NCI-H1694 treated with DMSO at 0.1 percent for 48 hours (cell line): ENCODE measurements at regions not wholly inside any gene's neighbourhood (a gene's known extent, or its start where the extent isn't known, plus 50 kb on each side); places are given as distances from the start of the nearest gene placed in this dataset.
"Not testable (repeated sequence)": the region's sequence is repeated elsewhere in the genome, so short reads cannot be mapped to it uniquely, and the experiment has no call there.

Source experiments
- DNase-seq: peaks from one replicate; lab custom pipeline; 2025; lab: John Stamatoyannopoulos, UW

DNA sequence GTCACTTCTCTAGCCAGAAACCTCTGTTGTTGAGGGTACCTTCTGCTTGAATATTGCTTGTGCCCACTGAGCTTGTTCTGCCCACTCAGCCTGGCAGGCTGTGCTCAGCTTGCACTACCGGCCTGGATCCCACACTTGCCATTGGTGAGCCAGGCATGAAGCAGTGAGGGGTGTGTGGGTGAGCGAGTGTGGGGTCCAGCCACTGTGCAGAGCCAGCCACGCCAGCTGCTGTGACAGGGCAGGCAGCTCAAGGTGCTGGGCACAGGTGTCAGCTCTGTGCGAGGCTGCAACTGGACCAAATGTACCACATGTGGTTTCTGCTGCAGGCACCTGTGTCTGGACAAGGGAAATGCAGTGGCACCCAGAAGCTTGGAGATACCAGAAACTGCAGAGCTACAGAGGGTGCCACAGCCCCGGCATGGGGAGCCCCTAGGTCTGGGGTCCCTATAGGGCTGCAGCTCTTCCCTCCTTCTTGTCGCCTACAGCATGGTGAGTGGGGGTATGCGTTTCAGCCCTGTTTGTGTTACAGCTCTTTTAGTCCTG is 305.1 kb upstream of the RIOK2 start:
- DNase-seq, result no peak

DNA sequence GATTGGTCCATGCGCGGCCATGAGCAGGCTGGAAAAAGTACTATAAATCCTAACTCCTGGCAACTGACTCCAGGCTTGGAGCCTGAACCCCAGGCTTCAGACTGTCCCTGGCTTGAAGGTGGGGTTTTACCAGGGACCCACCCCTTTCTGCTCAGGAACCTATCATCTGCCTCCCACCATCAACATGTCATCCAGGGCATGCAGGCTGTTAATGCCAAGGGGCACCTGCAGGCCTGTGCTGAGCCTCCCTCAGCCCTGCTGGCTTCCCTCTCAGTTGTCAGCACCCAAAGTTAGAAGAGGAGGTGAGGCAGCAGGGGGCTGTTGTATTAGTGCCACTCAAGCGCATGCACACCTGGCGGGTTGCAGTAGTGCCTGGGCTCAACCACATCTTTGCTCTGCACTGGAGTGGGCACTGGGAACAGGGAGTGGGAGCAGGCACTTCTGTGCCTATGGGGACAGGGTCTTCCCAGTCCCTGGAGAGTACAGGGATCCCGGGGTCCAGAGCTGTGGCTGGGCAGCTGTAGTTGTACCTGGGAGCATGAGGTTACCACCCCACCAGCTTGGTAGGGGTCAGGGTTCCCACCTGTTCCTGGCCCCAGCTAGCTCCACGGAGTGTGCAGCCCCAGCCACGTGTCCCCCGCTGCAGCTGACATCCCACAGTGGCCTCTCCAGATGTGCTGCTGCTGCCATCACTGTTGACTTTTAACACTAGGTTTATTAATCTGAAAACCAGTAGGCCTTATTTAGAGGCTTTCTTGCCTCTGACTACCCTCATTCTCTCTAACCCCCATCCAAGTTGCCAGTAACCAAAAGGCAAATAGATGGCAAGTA is 306.2 kb upstream of the RIOK2 start:
- no peak for DNase-seq

DNA sequence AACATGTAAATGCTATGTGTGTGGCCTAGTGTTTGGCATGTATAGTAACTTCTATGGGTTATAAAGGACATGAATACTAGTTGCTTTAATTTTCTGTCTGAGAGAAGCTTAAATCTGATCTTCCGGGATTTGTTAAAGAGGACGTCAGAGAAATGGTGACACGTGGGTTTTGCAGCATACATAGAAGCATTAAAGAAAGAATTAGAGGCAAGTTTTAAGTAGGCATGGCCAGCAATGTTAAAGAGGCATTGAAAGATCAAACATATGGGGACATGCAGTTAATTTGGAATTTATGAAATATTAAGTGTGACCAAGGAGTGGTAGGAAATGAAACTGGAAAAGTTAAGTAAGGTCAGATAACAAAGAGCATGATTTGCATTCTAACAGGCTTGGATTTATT is 311.4 kb upstream of the RIOK2 start:
- DNase-seq, result no peak

DNA sequence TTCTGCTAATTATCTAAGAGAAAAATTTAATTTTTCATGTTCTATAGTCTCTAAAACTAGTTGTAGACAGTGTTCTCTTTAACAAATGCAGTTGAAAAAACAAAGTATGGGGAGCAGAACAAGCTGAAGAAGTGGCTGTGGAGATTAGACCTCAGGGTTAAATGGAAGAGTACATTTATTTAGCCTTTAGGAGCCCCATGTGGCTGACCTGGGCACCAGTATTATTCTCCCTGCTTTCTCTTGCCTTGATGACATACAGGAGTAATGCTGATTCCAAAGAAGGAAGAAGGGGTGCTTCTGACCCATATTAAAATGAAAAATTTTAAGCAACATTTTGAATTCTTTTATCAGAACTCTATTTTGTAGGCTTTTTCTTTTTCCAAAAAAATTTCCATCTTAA is 312.3 kb upstream of the RIOK2 start:
- DNase-seq, result no peak

DNA sequence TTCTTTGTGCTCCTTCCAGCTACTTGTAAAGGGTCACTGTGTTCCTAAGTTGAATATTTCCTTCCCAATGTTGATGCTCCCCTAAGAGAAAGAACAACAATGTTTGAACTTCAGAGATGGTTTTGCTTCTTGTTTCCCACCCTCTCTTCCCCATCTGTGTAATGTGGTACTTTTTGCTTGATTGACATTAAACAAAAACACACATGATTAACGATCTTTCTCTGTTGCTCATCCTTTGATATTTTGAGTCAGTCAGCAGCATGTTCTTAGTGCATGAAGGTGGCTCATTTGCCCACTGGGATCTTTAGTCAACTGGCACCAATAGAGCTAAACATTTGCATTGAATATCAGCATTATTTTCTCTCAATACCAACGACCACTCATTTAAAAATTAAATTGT is 313.0 kb upstream of the RIOK2 start:
- DNase-seq, result no peak

DNA sequence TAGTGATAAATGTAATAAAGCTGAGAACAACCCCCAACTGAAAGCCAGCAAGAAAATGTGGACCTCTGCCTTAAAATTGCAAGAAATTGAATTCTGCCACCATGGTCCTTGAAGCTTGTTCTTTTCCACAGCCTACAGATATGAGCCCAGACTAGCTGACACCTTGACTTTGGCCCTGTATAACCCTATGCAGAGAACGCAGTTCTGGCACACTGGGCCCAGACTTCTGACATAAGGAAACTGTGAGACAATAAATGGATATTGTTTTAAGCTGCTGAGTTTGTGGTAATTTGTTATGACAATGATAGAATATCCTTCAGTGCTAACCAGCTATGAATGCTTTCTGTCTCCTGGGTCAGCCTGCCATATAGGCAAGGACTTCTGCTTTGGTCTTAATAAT is 315.6 kb upstream of the RIOK2 start:
- no peak for DNase-seq

DNA sequence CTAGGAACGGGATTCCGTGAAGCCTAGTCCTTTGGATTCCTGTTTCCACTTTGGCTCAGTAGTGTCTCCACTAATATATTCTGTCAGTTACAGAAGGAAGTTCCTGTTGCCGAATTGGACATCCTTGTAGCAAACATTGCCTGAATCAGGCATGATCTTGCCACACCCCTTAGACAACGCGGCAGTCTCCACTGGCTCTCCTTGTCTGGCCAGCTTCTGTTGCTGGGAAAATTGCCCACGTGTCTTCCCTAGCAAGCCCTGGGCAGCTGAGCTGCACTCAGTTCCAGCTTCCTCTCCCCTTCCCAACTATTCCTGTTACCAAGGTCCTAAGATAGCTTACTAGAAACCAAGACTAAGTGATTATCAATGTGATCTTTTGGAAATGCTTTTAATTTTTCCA is 316.6 kb upstream of the RIOK2 start:
- DNase-seq, result no peak

DNA sequence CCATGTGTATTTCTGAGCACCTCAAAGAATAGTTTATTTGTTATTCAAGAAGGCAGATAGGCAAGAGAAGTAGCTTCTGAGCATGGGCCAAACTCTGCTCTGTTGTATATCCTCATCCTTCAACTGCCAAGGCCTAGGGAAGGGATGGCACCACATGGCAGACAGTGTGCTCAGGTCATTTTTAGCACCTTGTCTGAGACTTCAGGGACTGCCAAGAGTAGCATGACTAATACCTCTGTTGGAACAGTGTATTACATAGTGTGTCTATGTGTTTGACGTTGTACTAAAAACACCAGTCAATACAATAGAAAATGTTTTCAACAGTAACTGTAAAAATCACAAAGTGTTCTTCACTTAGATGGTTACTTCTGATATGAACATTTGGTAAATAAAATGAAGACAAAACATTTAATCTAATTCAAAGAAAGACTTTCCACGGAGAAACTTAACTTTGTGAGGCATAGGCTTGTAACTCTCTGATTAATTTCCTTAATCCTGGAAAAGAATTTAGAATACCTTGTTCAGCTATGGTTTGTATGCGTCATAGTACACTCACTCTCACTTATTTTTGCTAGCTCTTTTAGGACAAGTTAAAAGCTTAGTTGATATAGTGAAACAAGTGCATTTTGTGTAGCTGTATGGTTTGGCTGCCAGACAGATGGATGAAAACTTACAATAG is 318.4 kb upstream of the RIOK2 start:
- no peak for DNase-seq

DNA sequence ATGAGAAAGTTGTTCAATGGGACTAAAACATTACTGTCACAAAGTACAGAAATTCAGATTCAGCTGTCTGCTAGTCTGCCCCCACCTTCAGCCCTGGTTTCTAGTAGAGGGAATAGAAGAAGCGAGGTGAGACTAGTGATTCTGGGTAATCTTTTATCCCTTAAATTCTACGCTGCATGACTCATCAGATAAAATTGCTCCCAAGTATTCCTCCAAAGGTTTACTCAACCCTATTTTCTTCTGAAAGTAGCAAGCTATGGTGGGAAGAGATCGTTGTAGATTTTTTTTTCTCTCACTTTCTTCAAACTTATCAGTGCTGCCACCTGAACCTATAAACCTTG is 318.9 kb upstream of the RIOK2 start:
- no peak for DNase-seq

DNA sequence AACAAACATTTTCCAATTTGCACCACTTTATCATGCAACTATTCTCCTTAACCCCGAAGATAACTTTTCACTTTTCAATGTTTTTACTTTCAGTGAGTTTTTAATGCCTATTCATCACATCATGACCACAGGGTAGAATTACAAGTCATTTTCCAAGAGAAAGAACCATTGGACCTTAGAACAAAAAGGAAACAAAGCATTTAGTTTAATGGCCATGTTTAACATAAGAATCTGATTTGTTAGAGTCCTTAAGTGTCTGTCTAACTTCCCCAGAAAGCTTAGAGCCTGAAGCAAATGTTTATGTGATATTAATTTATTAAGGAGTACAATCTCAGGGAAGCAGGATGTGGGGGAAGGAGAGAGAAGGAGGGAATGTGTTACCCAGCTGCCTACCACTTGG is 325.8 kb upstream of the RIOK2 start:
- DNase-seq, result no peak

DNA sequence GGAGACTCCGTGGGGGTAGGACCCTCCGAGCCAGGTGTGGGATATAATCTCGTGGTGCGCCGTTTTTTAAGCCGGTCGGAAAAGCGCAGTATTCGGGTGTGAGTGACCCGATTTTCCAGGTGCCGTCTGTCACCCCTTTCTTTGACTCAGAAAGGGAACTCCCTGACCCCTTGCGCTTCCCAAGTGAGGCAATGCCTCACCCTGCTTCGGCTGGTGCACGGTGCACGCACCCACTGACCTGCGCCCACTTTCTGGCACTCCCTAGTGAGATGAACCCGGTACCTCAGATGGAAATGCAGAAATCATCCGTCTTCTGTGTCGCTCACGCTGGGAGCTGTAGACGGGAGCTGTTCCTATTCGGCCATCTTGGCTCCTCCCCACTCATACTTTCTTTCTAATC is 336.5 kb upstream of the RIOK2 start:
- not testable (repeated sequence) for DNase-seq

DNA sequence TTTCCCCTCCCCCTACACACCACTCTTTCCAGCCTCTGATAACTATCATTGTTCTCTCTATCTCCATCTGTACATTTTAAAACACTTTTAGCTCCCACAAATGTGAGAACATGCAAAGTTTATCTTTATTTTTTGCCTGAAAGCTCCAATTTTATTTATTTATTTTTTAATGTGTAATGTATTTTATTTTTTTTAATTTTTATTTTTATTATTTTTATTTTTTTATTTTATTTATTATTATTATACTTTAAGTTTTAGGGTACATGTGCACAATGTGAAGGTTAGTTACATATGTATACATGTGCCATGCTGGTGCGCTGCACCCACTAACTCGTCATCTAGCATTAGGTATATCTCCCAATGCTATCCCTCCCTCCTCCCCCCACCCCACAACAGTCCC is 340.3 kb upstream of the RIOK2 start:
- not testable (repeated sequence) for DNase-seq

DNA sequence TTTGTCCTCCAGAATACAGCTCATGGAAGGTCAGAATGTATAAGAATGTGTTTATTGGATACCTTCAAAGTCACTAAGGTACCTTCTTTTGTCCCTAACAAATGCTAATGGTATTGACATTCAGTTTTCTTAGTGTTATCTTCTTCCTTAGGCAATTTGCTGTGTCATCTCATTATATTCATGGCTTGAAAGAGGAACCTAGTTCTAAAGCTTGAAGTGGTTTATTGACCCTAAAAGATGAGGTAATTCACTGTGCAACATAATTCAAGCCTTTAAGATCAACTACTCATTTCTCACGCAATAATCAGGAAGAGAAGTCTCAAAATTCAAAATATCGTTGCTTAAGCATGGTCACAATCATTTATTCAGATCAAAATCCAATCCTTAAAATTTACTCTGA is 342.7 kb upstream of the RIOK2 start:
- no peak for DNase-seq

DNA sequence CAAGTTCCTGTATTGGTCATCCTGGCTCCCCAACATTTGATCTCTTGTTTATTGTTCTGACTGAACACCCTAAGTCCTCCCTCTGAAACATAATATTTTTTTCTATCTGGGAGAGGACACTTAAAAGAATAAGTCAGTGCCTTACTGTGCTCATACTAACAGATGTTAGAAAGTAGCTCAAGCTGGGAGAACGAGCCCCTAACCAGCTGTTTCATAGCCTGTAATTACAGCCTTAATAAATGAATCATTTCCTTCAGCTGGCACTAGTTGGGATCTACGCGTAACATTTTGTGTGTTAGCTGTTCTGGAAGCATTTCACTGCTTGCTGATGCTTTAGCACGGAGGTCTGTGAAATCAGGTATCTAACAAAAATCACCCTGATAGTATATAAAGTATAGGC is 345.9 kb upstream of the RIOK2 start:
- peak; percentile 48 for DNase-seq

DNA sequence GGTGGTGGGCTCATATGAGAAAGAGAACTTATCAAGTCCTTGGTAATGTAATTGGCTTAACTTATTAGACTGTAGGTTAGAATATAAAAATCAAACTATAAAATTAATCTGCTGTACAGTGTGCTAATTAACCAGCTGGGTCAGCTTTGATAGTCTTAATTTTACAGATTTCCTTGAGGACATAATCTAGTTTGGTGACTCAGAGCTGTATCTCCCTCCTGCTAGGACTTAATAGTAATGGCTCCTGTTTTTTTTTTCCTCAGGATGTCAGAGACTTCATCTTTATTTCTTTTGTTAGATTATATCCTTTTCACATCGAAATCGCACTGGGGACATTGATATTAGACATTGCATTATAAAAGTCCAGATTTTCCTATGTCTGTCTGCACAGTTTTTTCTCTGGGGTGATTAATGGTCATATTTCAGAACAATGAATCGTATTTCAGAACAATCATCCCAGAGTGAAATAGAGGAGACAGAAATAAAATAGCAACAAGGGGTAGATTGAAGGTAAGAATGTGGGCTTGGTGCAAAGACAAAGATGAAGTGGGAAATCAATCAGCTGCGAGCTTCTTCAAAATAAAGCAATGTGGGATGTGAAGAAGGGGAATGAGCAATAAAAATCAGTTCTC is 346.4 kb upstream of the RIOK2 start:
- peak; percentile 36 for DNase-seq

DNA sequence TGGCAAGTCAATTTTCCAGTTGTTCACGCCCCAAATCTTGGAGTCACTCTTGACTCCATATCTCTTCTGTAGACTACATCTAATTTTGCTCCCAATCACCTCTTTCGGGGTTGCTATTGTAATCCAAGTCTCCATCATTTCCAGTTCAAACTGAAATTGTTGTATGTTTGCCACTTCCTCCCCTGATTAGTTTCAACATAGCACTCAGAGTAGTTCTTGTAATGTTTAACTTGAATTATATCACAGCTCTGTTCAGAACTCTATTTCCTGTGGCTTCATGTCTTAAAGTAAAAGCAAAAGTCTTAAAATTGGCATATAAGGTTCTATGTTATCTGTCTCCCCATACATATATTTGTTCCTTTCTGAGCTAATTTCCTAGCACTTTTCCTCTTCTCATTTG is 348.5 kb upstream of the RIOK2 start:
- DNase-seq, result no peak

DNA sequence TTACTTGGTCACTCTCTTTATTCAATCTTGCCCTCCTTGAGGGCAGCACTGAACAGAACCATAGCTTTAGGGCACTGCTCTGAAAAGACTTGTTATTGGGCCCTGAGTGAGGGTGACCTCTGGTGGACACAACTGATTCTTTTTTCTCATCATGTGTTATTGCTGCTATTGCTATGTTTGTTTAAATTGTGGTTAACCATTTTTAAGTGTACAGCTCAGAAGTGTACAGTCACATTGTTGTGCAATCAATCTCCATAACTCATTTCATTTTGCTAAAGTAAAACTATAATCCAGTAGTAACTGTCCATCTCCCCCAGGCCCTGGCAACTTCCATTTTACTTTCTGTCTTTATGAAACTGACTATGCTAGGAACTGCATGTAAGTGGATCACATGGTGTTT is 351.1 kb upstream of the RIOK2 start:
- no peak for DNase-seq

DNA sequence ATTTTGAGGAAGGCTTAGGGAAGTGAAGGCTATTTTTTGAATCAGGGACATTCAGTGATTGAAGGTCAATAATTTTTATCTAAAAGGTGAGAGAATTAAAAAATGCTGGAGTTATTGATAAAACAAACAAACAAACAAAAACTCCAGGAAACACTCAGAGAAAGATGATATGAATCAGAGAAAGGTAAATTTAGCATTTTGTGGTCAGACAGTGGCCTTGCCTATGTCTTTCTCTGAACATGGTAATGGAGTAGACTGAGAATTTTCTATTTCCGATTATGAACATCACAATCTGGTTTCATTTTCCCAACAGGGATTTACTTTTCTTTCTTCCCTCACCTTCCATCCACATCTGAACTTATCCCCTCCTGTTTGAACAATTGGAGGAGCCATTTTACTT is 353.6 kb upstream of the RIOK2 start:
- DNase-seq, result no peak

DNA sequence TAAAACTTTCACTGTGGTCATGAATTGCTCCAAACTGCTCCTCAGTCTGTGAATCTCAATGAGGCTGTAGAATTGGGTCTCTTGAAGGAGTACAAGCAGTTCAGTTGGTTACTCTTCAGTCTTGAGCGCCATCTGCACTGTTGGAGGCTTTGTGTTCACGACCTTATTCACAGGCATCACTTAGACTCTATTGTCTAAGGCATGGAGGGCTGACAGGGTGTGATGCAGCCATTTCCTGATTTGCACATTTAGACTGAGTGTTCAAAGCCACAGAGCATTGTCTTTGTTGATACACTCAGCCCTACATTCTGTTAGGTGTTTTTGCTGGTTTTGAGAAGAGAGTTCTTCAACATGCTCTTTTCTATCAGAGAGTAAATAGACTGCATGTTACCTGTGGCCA is 355.9 kb upstream of the RIOK2 start:
- DNase-seq, result no peak

DNA sequence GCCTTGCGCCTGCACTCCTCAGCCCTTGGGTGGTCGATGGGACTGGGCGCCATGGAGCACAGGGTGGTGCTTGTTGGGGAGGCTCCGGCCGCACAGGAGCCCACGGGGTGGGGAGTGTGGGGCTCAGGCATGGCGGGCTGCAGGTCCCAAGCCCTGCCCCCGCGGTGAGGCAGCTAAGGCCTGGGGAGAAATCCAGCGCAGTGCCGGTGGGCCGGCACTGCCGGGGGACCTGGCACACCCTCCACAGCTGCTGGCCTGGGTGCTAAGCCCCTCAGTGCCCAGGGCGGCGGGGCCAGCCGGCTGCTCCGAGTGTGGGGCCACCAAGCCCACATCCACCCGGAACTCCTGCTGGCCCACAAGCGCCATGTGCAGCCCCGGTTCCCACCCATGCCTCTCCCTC is 358.8 kb upstream of the RIOK2 start:
- DNase-seq, result no peak

DNA sequence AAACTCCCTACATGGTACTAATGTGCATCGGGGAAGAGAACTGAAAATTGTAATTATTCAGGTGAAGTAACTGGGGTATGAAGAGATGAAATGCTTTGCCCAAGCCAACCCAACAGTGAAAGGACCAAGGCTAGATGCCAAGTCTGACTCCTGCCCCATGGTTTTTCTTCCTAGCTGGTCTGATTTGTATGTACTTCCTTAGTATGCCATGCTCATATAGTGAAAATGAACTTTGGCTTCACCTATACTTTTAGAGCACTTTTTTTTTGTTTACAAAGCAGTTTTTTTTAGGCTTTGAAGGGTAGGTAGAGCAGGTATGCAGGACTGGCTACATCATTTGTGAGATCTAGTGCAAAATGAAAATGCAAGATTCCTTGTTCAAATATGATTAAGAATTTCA is 359.4 kb upstream of the RIOK2 start:
- DNase-seq, result no peak

DNA sequence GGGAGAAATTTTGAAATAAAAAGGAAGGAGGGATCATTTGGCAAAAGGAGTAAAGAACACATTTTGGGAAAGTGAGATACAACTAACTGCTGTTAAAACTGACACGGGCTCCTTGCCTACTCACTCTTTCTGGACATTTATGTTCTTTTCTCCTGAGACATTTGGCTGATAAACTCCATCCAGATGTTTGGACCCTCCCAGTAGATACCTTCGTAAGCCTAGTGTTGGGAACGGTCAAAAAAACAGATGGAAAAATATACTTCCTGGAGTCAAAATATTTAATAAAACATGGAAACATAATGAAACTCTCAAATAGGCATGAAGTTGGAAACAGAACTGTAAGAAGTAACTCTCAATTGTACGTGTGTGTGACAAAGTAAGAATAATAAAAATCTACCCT is 360.1 kb upstream of the RIOK2 start:
- DNase-seq, result no peak

DNA sequence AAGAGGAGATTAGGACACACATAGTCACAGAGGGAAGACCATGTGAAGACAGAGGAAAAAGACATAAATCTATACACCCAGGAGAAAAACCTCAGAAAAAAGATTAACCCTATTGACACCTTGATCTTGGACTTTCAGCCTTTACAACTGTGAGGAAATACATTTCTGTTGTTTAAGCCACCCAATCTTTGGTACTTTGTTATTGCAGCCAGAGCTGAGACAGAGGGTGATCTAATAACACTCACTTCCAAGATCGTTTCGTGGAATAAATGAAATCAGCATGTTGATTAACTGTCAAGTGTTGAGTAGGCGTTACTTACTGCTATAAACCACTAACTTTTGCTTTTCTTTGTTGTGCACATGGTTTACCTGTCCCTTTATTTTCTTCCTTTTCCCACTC is 361.2 kb upstream of the RIOK2 start:
- DNase-seq, result no peak
